DND-41 (cell line): ENCODE measurements at regions not wholly inside any gene's neighbourhood (a gene's known extent, or its start where the extent isn't known, plus 50 kb on each side); places are given as distances from the start of the nearest gene placed in this dataset.

Experiments used
- ATAC-seq: fragments of 200-7000 bp; cut with Tn5 transposase; 3 replicates; pipeline ENCODE4 v1.9.1; 2021; ENCODE audit warnings: low read depth; ENCODE audit not compliant: insufficient read depth
- DNase-seq: peaks from one replicate; pipeline ENCODE4 v3.0.0-alpha.2; 2020
- H2AFZ ChIP-seq: 2 replicates; pipeline ENCODE4 v1.6.0; 2012; ENCODE audit warnings: low read depth, low read length
- H3K27ac ChIP-seq: 2 replicates; pipeline ENCODE4 v1.5.1; 2012; ENCODE audit warnings: low read length, inconsistent platforms
- H3K27me3 ChIP-seq: fragments of 200-600 bp; sonication (generic); 2 replicates; pipeline ENCODE4 v1.6.0; 2012; ENCODE audit warnings: low read length, mild to moderate bottlenecking, inconsistent platforms; ENCODE audit not compliant: insufficient read depth, poor library complexity
- H3K36me3 ChIP-seq: 2 replicates; pipeline ENCODE4 v1.5.1; 2012; ENCODE audit warnings: low read length, inconsistent platforms; ENCODE audit not compliant: insufficient read depth
- H3K4me1 ChIP-seq: 2 replicates; pipeline ENCODE4 v1.5.1; 2012; ENCODE audit warnings: mild to moderate bottlenecking, low read length; ENCODE audit not compliant: insufficient read depth
- H3K4me2 ChIP-seq: 2 replicates; pipeline ENCODE4 v1.6.0; 2012; ENCODE audit warnings: mild to moderate bottlenecking, moderate library complexity, low read length, inconsistent platforms; ENCODE audit not compliant: insufficient read depth
- H3K4me3 ChIP-seq, 2 experiments: fragments of 200-600 bp in 1 of 2; shearing (Covaris generic) in 1 of 2; 2 replicates each; pipeline ENCODE4 v1.5.1; 2012 to 2016; ENCODE audit warnings: inconsistent platforms in 2 of 2, low read length in 2 of 2, mild to moderate bottlenecking in 2 of 2, low read depth in 1 of 2, moderate library complexity in 1 of 2
- H3K79me2 ChIP-seq: 2 replicates; pipeline ENCODE4 v1.6.0; 2012; ENCODE audit warnings: low read length, inconsistent platforms; ENCODE audit not compliant: insufficient read depth
- H3K9ac ChIP-seq: 2 replicates; pipeline ENCODE4 v1.6.0; 2012; ENCODE audit warnings: low read depth, mild to moderate bottlenecking, inconsistent platforms, low read length, moderate library complexity
- H3K9me3 ChIP-seq: 2 replicates; pipeline ENCODE4 v1.5.1; 2012; ENCODE audit warnings: low read length, moderate library complexity, mild to moderate bottlenecking, inconsistent platforms; ENCODE audit not compliant: insufficient read depth, severe bottlenecking
- H4K20me1 ChIP-seq: 2 replicates; pipeline ENCODE4 v1.6.0; 2012; ENCODE audit warnings: low read length; ENCODE audit not compliant: insufficient read depth
- EZH2 ChIP-seq: IDR thresholded peaks from 3 replicates; pipeline ENCODE4 v1.6.1; 2012; ENCODE audit warnings: borderline replicate concordance, low read depth, mild to moderate bottlenecking, moderate library complexity, low read length, inconsistent platforms; ENCODE audit not compliant: severe bottlenecking
- TF ChIP-seq, protein P1 (sequence below): IDR thresholded peaks from 2 replicates; pipeline ENCODE4 v1.5.1; 2012; ENCODE audit warnings: borderline replicate concordance, low read length, moderate library complexity, mild to moderate bottlenecking; ENCODE audit not compliant: poor library complexity, severe bottlenecking; ENCODE audit errors: extremely low read depth

DNA sequence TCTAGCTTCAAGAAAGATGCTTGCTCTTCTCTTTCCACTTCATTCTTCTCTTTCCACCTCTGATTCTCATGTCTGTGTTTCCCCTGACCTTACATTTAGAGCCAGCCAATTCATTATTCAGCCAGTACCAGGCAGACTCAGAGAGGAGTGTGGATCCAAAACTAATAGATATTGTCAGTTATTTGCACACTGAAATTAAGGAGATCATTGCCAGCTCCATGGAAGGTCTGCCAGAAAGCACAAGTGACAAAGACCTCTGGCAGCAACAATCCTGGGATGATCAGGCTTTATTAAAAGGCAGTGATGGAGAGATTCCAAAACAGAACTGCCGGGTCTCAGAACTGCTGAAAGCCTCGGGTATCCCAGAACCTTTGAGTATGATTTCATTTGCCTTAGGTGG, 749.4 kb downstream of the XPNPEP1 start:
- H4K20me1 ChIP-seq = no peaks in the 10 kb centered on the region
- H3K79me2 ChIP-seq = no peaks in the 10 kb centered on the region
- TF ChIP-seq, protein P1, sequence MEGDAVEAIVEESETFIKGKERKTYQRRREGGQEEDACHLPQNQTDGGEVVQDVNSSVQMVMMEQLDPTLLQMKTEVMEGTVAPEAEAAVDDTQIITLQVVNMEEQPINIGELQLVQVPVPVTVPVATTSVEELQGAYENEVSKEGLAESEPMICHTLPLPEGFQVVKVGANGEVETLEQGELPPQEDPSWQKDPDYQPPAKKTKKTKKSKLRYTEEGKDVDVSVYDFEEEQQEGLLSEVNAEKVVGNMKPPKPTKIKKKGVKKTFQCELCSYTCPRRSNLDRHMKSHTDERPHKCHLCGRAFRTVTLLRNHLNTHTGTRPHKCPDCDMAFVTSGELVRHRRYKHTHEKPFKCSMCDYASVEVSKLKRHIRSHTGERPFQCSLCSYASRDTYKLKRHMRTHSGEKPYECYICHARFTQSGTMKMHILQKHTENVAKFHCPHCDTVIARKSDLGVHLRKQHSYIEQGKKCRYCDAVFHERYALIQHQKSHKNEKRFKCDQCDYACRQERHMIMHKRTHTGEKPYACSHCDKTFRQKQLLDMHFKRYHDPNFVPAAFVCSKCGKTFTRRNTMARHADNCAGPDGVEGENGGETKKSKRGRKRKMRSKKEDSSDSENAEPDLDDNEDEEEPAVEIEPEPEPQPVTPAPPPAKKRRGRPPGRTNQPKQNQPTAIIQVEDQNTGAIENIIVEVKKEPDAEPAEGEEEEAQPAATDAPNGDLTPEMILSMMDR = no peak
- no peaks in the 10 kb centered on the region for H3K27me3 ChIP-seq
- H3K4me1 ChIP-seq = no peaks in the 10 kb centered on the region
- H3K4me2 ChIP-seq = no peak overlapping the region
- DNase-seq (no peak), ATAC-seq (no peak)
- no peak overlapping the region for H3K9ac ChIP-seq
- no peak overlapping the region for H2AFZ ChIP-seq
- no peaks in the 10 kb centered on the region for H3K36me3 ChIP-seq
- no peaks in the 10 kb centered on the region for H3K9me3 ChIP-seq
- H3K4me3 ChIP-seq = no peak overlapping the region
- no peak overlapping the region for H3K27ac ChIP-seq

DNA sequence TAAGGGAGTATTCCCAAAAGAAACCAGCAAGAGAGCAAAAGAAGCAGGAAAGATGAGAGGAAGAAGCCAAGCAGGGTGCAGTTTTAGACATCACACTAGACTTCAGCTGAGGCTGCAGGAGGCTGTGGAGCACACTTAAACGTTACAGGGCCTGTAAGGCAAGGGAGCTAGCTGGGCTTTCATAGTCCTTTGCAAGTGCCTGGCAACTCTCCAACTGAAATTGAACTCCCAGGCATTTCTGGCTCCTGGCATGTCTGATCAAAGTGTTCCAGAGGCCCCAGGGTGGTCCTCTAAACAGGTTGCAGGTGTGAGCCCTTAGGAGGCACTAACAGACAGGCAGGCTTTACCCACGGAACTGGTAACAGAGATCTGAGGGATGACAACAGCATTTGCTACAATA, 750.2 kb downstream of the XPNPEP1 start:
- Histone ChIP-seq H3K36me3 (no peaks in the 10 kb centered on the region), H3K4me2 (no peak overlapping the region), H3K9me3 (no peaks in the 10 kb centered on the region), H2AFZ (no peak overlapping the region), H3K4me3 (no peak overlapping the region), H3K27me3 (no peaks in the 10 kb centered on the region), H4K20me1 (no peaks in the 10 kb centered on the region), H3K79me2 (no peaks in the 10 kb centered on the region), H3K9ac (no peak overlapping the region), H3K4me1 (no peaks in the 10 kb centered on the region), H3K27ac (no peak overlapping the region)
- ATAC-seq = no peak
- DNase-seq = no peak
- TF ChIP-seq, protein P1 = no peak
- no peak for TF ChIP-seq EZH2

DNA sequence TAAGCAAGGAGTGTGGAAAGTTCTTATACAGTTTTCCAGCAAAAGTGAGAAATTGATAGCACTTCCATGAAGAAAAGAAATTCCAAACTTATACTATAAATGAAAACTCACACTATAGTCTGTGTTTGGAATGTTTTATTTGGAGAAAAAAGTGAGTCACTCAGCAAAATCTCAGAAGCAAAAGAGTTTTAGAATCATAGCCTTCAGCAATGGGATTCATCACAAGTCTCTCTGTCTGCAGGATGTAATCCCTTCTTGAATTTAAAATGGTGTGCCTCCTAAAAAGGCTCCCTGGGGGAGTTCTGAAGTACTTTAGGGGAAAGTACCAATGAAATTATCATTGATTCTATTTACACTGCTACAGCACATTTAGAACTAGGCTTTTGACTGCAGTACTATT, 756.4 kb downstream of the XPNPEP1 start:
- H3K4me3 ChIP-seq = no peak overlapping the region
- H4K20me1 ChIP-seq = no peaks in the 10 kb centered on the region
- no peaks in the 10 kb centered on the region for H3K9me3 ChIP-seq
- no peaks in the 10 kb centered on the region for H3K36me3 ChIP-seq
- no peak for TF ChIP-seq EZH2
- TF ChIP-seq, protein P1 = no peak
- H3K27me3 ChIP-seq = no peaks in the 10 kb centered on the region
- no peak overlapping the region for H2AFZ ChIP-seq
- no peak overlapping the region for H3K9ac ChIP-seq
- H3K4me2 ChIP-seq = no peak overlapping the region
- no peaks in the 10 kb centered on the region for H3K4me1 ChIP-seq
- H3K27ac ChIP-seq = no peak overlapping the region
- DNase-seq (no peak), ATAC-seq (no peak)
- no peaks in the 10 kb centered on the region for H3K79me2 ChIP-seq

DNA sequence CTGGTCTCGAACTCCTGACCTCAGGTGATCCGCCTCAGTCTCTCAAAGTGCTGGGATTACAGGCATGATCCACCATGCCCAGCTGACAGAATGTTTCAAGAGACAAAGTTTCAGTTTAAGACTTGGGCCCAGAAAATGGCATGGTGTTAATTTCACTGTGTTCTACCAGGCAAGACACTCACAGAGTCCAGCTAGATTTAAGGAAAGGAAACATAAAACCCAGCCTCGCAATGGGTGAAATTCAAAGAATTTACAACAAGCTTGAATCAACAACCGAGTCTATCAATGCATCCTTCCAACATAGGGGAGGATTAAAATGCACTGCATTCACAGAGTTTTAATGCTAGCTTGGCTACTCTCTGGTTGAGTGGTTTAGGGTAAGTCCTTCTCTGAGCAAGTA, 764.0 kb downstream of the XPNPEP1 start:
- Histone ChIP-seq H2AFZ (no peak overlapping the region), H3K27me3 (no peaks in the 10 kb centered on the region), H3K9me3 (no peaks in the 10 kb centered on the region), H3K9ac (no peak overlapping the region), H3K4me3 (no peak overlapping the region), H3K4me1 (no peaks in the 10 kb centered on the region), H3K79me2 (no peaks in the 10 kb centered on the region), H3K4me2 (no peak overlapping the region), H3K36me3 (no peaks in the 10 kb centered on the region), H3K27ac (no peak overlapping the region), H4K20me1 (no peaks in the 10 kb centered on the region)
- DNase-seq = no peak
- no peak for ATAC-seq
- no peak for TF ChIP-seq EZH2
- TF ChIP-seq, protein P1 = no peak
